DMS153 (cell line): ENCODE measurements at regions not wholly inside any gene's neighbourhood (a gene's known extent, or its start where the extent isn't known, plus 50 kb on each side); places are given as distances from the start of the nearest gene placed in this dataset.
"Not testable (repeated sequence)": the region's sequence is repeated elsewhere in the genome, so short reads cannot be mapped to it uniquely, and the experiment has no call there.

ENCODE experiments used
- DNase-seq: peaks from one replicate; lab custom pipeline; 2025; lab: John Stamatoyannopoulos, UW

GRCh38 chr2:168300460-168300859 lies 53.1 kb upstream of the STK39 start:
- DNase-seq = no peak

GRCh38 chr2:168304024-168304681 lies 56.8 kb upstream of the STK39 start:
- no peak for DNase-seq

- no peak for DNase-seq
These were observed 60.0 kb upstream of the STK39 start for GRCh38 chr2:168307379-168307778.

- DNase-seq = no peak
These were observed 63.2 kb upstream of the STK39 start for GRCh38 chr2:168310580-168310979.

DNA sequence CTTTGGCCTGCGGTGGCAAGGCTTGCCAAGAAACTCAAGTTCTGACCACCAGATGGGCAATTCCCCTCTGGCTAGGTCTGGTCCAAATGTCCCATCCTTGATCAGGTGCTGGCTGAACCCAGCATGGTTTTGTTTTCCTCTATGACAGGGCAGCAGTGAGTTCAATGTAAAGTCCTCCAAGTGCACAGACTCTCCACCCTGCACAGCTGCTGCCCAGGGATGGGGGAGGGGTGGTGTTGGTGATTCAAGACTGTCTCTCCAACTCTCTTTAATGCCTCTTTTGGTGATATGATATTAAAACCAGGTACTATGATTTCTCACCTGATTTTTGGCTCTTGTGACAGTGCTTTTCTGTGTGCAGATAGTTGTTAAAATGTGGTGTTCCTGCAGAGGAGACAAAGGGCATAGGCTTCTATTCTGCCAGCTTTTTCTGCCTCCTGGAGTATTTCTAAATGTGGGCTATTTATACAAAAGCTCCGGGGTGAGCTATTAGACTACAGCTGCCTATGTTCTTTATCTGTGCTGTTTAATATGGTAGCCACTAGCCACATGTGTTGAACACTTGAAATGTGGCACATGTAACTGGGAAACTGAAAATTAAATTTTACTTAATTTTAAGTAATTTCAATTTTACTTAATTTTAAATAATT lies 64.0 kb upstream of the STK39 start:
- DNase-seq = peak; percentile 49

DNA sequence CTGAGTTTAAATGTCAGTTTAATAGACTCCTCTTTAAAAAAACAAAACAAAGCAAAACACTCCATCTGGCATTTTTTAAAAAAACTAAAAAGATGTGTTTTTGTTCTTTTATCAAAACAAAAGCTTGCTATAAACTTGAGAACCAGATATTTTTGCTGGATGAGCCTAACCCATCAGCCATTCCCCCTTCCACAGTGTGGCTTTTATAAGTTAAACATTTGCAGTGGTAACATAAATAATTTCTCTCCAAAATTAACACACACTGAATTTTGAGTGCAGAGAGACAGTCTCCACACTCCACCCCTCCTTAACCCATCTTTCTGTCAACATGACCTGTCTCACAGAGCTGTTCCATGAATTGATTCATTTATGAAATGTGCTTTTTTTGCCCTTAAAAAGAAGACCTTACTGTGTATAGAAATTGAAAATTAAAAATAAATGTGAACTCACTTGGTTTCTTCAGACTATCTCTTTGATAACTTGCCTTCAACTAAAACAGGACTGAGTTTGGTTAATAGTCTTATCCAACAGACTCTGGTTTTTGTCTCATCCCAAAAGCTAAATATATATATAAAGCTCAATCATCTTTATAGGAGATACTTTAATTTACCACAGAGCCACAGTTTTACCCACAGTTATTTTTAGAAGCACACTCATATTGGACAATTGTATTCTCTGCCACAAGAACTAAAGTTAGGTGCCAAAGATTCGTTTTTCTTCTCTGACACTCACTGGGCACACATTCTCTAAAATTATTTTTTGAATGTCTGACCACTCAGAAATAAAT lies 64.8 kb upstream of the STK39 start:
- DNase-seq = no peak

GRCh38 chr2:168314236-168314635 lies 66.8 kb upstream of the STK39 start:
- DNase-seq = no peak

DNA sequence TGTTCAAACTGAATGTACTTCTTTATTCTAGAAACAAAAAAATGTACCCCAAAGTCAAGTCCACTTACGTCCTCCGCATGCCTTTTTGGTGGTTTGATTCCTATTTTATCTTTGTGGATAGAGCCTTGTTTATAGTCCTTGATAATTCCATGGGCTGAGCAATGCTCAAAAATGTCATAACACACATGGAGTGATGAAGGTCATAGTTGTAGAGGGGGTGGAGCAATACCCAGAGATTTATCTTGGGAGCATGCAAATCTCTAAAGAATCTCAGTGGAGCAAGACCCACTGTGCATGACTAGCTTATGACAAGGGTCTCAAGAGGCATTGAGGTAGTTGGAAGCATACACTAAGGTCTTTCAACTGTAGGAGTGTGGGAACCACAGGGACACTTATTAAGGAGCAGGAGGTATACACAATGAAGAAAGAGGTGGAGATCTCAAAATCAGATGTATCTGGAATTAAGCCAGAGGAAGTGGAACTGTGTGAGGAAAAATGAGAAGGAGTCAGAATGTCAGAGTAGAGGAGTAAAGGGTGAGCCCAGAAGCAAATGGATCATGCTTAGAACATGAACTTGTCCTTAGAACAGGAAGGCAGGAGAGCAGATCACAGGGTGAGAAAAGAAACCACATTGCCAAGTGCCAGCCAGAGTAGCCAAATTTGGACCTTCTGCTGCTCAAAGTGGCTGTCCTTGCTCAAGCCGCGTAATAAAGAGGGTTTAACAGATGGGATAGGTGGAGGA lies 68.1 kb upstream of the STK39 start:
- DNase-seq = no peak

GRCh38 chr2:168316073-168316440 lies 68.7 kb upstream of the STK39 start:
- no peak for DNase-seq

DNA sequence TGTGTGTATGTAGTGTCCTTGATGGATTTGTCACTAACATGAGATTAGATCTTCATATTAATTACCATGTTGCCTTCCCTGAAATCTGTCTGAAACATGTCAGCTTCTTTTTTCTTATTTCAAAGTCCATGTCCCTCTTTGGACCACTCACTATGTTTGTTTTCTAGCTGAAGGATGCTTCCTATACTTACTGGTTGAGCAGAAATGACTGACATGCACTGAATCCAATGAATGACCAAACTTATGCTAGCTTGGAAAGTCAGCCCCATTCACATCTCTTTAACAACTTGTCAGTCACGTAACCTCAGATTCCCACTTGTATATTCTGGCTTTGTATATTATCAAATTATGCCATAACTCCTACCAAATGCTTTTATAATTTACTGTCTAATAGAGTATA lies 69.9 kb upstream of the STK39 start:
- no peak for DNase-seq

DNA sequence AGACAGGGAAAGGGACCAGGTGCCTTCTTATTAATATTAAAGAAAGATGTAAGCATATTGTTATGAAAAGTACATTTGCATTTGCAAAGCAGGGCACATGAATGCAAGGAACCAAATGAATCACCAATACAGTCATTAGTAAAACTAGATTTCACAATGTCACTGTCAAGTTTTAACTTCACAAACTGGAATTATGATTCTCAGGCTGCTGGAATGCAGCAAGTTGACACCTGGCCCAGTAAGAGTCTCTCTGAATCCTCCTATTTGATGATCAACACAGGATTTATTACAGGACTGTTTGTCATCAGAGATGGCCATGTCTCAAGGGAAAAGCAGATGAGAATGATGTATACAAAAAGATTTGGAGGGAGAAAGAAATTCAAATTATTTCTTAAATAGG lies 72.9 kb upstream of the STK39 start:
- no peak for DNase-seq

DNA sequence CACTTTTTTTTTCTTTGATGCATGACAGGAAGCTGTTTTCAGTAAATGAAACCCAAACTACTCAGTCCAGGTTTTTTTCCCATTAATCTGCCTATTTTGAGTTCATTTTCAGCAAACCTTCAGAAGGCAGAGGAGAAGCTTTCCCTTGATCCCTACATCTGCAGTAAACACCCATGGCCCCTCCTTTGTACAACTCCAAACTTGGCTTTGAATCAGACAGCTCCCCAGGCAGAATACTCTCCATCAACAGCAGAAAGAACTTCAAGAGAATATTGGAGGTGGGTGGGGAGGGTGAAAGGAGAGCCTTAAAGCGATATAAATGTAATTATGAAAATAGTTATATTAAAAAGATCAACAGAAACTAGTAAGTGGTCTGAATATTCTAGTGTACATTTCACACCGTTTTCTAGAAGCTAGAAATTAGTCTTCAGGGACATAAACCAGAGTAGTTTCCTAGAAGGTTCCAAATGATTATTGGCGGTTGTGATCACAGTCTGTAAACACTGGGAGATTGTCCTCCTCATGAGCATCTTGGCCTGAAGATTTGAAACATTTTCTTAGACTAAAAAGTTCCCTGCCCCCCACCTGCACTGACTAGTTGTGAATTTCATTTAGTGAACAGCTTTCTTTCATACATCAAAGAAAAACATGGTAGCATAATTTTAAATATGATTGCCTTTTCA lies 75.1 kb upstream of the STK39 start:
- no peak for DNase-seq

DNA sequence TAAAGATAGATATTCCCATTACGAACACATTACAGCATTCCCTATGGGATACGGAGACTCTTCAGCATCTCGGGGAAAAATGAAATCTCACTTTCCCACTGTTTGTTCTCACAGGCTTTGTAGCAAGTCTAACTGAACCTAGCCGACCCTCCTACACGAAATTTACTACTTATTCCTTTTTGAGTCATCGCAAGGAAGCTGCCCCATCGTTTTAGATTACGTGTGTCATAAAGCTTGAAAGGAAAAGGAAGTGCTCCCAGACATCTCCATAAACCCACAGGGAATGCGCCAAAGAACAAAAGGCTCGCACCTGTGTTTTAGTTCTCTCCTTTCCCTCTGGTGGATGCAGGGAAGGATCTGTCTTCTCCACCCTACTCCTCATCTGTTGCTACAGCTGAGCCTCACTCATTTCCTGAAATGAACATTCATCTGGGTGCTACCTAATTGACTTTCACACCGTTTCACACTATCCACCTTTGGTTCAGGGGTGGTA lies 76.2 kb upstream of the STK39 start:
- peak; percentile 23 for DNase-seq

GRCh38 chr2:168326572-168326971 lies 79.2 kb upstream of the STK39 start:
- DNase-seq = no peak

GRCh38 chr2:168327328-168327727 lies 79.9 kb upstream of the STK39 start:
- DNase-seq = no peak

- no peak for DNase-seq
These were observed 81.0 kb upstream of the STK39 start for GRCh38 chr2:168328421-168328820.

DNA sequence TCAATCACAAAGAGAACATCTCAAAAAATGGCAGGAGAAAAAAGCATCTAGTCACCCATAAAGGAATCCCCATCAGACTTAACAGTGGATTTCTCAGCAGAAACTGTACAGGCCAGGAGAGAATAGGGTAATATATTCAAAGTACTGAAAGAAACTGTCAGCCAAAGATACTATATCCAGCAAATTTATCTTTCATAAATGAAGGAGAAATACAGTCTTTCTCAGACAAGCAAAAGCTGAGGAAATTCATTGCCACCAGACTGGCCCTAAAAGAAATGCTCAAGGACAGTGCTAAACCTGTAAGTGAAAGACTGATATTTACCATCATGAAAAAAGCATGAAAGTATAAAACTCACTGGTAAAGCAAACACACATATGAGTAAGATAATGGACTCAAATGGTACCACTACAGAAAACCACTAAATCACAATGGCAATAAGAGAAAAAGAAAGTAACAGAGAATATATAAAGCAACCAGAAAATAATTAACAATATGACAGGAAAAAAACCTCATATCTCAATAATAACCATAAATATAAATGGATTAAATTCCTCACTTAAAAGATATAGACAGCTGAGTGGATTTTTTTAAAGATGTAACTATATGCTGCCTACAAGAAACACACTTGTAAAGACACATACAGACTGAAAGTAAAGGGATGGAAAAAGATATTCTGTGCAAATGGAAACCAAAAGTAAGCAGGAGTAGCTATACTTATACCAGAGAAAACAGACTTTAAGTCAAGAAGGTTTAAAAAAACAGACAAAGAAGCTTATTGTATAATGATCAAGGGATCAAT lies 83.4 kb upstream of the STK39 start:
- DNase-seq = no peak

GRCh38 chr2:168335254-168335653 lies 87.9 kb upstream of the STK39 start:
- not testable (repeated sequence) for DNase-seq

DNA sequence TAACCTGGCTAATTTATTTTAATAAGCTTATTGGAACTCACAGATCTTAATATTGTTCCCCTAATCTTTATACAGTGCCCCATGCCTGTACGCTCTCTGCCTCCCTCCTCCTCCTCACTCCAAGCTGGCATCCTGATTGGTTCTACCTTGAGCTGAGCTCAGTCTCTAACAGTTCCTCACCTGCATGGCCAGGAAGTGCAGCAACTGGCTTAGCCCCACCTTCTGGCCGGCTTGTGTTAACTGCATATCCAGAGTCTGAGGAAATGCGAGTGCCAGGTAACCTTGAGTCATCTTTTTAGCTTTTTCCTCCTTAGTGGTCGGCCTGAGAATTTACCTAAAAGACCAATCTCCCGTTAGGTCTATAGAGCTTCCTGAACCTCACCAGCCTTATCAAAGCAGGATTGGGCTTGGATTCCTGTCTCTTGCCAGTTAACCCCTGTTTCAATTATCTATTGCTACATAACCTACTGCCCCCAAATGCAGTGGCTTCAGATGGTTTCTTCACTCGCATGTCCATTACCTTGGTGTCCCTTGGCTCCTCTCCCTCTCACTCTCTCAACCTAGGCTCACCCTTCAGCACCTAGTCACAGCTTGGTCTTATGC lies 89.5 kb upstream of the STK39 start:
- peak; percentile 66 for DNase-seq

GRCh38 chr2:168338292-168338691 lies 90.9 kb upstream of the STK39 start:
- no peak for DNase-seq
